Heart left ventricle (tissue), 13 donors: ENCODE measurements at regions not wholly inside any gene's neighbourhood (a gene's known extent, or its start where the extent isn't known, plus 50 kb on each side); places are given as distances from the start of the nearest gene placed in this dataset.

Experiments used
- CTCF ChIP-seq, 12 donors: fragments of 200-600 bp; sonication (generic) in 4 of 12; IDR thresholded peaks; one replicate each; pipeline versions ENCODE4 v1.5.0 to v1.8.0; 2018 to 2022; ENCODE audit warnings: antibody characterized with exemption in 12 of 12, mild to moderate bottlenecking in 5 of 12
- POLR2A ChIP-seq, 2 donors: fragments of 450-650 bp; IDR thresholded peaks; one replicate each; pipeline ENCODE4 v1.6.1; 2017; ENCODE audit warnings: antibody characterized with exemption in 2 of 2, mild to moderate bottlenecking in 2 of 2, moderate library complexity in 2 of 2
- donor health status: ischemic (EF 13 %, LVEDD 7.1; RV severe dilation, severe dysfunction).
- donor health status: DM: no; HTN: yes; CAD: no.
- donor health status: DM: no; HTN: no; CAD: no.
- donor health status: ischemic (EF 25% LVEDD 6.9; RV normal size, moderate dysfunction).
- donor health status: ischemic (EF 25% LVEDD 5.7; RV mildly dilated, moderate dysfunction).
- donor health status: ischemic (EF 35%, LVEDD 5.7; RV mildly dilated, moderate dysfunction).
- donor health status: nonischemic (EF 11% LVEDD 7.7; RV severe dilation, severe dysfunction).
- donor health status: DM: yes; HTN: yes; CAD: no.
- donor health status: PGD.
- donor health status: ischemic (EF 29% LVEDD 5.4; RV normal size, mild dysfunction).
- donor health status: nonischemic (EF 23%, LVEDD 6.1; RV moderate dilation, normal function).

DNA sequence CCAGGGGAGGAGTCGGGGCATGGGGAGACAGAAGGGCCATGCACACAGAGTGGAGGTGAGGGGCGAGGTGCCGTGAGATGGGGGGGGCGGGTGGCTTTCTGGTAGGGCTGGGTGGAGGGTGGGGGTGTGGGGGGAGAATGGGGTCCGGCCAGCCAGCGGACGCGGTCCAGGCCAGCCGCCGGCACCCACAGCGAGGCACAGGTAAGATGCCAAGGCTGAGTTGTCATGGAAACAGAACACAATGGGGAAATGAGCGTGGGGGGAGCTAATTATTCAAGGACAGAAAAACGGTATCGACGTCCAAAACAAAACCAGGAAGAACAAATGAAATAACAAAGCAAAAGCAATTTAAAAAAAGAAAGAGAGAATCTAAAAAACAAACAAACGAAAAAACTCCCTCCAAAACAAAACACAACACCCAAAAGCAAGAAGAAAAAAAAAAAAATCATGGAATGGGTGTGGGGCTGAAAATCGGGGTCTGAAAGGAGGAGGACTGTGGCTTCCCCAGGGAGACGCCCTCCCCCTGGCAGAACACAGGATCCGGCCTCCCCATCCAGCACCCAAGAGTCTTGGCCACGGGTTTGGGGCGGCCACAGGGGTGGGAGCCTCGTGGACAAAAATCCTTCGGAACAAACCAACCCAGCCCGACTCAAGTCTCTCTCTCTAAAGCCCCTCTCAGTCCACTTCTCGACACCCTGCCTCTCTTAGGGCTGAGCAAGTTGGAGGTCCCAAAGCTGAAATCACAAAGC, 92.5 kb downstream of the PTPRS start:
- TF ChIP-seq POLR2A (IDR thresholded peaks at IDR 0.05) (no peak), CTCF (IDR thresholded peaks at IDR 0.05) (no peak)
